Endothelial cell of umbilical vein (primary cell): ENCODE measurements at regions not wholly inside any gene's neighbourhood (a gene's known extent, or its start where the extent isn't known, plus 50 kb on each side); places are given as distances from the start of the nearest gene placed in this dataset.

ENCODE experiments used
- BruUV-seq: library from RNA; stranded (reverse); fragments of 400-500 nt; replicated peaks from 2 replicates; lab custom pipeline; 2021; lab: Mats Ljungman, UMichigan
- CTCF ChIA-PET: fragments of 300-600, 350-600 bp; sonication (Branson Sonifier 250); formaldehyde crosslinking; loops from one replicate; lab custom pipeline; 2021; ENCODE audit warnings: antibody characterized with exemption, inconsistent platforms; lab: Charles Lee
- POLR2A ChIA-PET: fragments of 300-600, 350-600 bp; sonication (Branson Sonifier 250); formaldehyde crosslinking; loops from one replicate; lab custom pipeline; 2021; ENCODE audit warnings: antibody characterized with exemption, inconsistent platforms; lab: Charles Lee
- DNase-seq: peaks from one replicate; pipeline ENCODE4 v3.0.0-alpha.2; 2011; ENCODE audit warnings: low read depth, low spot score
- FAIRE-seq: peaks from 2 replicates; lab custom pipeline; 2011; peaks lifted over from hg19 to GRCh38; lab: Jason Lieb, UNC
- H2AFZ ChIP-seq: 2 replicates; pipeline ENCODE4 v1.6.0; 2012; ENCODE audit warnings: low read depth, low read length, control low read depth, inconsistent platforms
- H3K27ac ChIP-seq: 2 replicates; pipeline ENCODE4 v1.5.1; 2011; ENCODE audit warnings: low read depth, mild to moderate bottlenecking, control low read depth, low read length, moderate library complexity; ENCODE audit not compliant: insufficient read depth
- H3K27me3 ChIP-seq, 2 experiments: 2 replicates each; pipeline versions ENCODE4 v1.6.0 to v1.6.1; 2011; ENCODE audit warnings: low read length in 2 of 2, mixed read lengths in 1 of 2; ENCODE audit not compliant: control insufficient read depth in 2 of 2, insufficient read depth in 2 of 2
- H3K36me3 ChIP-seq, 2 experiments: 2 replicates in 1 of 2; 3 replicates in 1 of 2; pipeline ENCODE4 v1.5.1; 2011; ENCODE audit warnings: low read length in 2 of 2, mild to moderate bottlenecking in 1 of 2, moderate library complexity in 1 of 2; ENCODE audit not compliant: control insufficient read depth in 2 of 2, insufficient read depth in 2 of 2; ENCODE audit errors: extremely low read depth in 1 of 2
- H3K4me1 ChIP-seq: 3 replicates; pipeline ENCODE4 v1.5.1; 2011; ENCODE audit warnings: mild to moderate bottlenecking, low read length; ENCODE audit not compliant: control insufficient read depth, insufficient read depth; ENCODE audit errors: extremely low read depth
- H3K4me2 ChIP-seq: 2 replicates; pipeline ENCODE4 v1.6.1; 2011; ENCODE audit warnings: low read length, control low read depth, mixed read lengths; ENCODE audit not compliant: insufficient read depth
- H3K4me3 ChIP-seq, 3 experiments: fragments of 200-600 bp in 1 of 3; sonication (generic), shearing (Covaris generic) in 1 of 3; replicated peaks in 1 of 3; 2 replicates each; pipeline ENCODE4 v1.5.1; 2011 to 2016; ENCODE audit warnings: control low read depth in 3 of 3, low read length in 3 of 3, mild to moderate bottlenecking in 2 of 3, inconsistent platforms in 1 of 3, low read depth in 1 of 3, moderate library complexity in 1 of 3; ENCODE audit not compliant: insufficient read depth in 1 of 3
- H3K79me2 ChIP-seq: 2 replicates; pipeline ENCODE4 v1.6.0; 2012; ENCODE audit warnings: low read length, inconsistent platforms; ENCODE audit not compliant: control insufficient read depth, insufficient read depth
- H3K9ac ChIP-seq: replicated peaks from 2 replicates; pipeline ENCODE3; 2011; ENCODE audit warnings: low read length, control low read depth; ENCODE audit not compliant: insufficient read depth; ENCODE audit errors: extremely low read depth
- H3K9me1 ChIP-seq: replicated peaks from 3 replicates; pipeline ENCODE4 v1.6.0; 2011; ENCODE audit warnings: mild to moderate bottlenecking, low read length; ENCODE audit not compliant: control insufficient read depth, insufficient read depth; ENCODE audit errors: extremely low read depth
- H3K9me3 ChIP-seq: replicated peaks from 2 replicates; pipeline ENCODE4 v1.5.1; 2012; ENCODE audit warnings: low read length, inconsistent platforms; ENCODE audit not compliant: control insufficient read depth, insufficient read depth
- H4K20me1 ChIP-seq: replicated peaks from 2 replicates; pipeline ENCODE3; 2011; ENCODE audit warnings: mild to moderate bottlenecking, low read length; ENCODE audit not compliant: control insufficient read depth, insufficient read depth; ENCODE audit errors: extremely low read depth
- EZH2 ChIP-seq: IDR thresholded peaks from 2 replicates; pipeline ENCODE4 v1.6.1; 2012; ENCODE audit warnings: borderline replicate concordance, low read depth, mild to moderate bottlenecking, moderate library complexity, low read length, inconsistent platforms; ENCODE audit not compliant: severe bottlenecking
- FOS ChIP-seq: IDR thresholded peaks from 2 replicates; pipeline ENCODE4 v1.6.1; 2011; ENCODE audit warnings: mild to moderate bottlenecking, low read length, moderate library complexity, borderline replicate concordance; ENCODE audit not compliant: insufficient read depth
- GATA2 ChIP-seq: IDR thresholded peaks from 2 replicates; pipeline ENCODE4 v1.7.0; 2011; ENCODE audit warnings: low read depth, mild to moderate bottlenecking, moderate library complexity, mixed read lengths, low read length; ENCODE audit not compliant: insufficient read length, insufficient read depth
- JUN ChIP-seq: IDR thresholded peaks from 2 replicates; pipeline ENCODE4 v1.6.1; 2011; ENCODE audit warnings: borderline replicate concordance, low read depth; ENCODE audit not compliant: insufficient read length, insufficient read depth
- MYC ChIP-seq: IDR thresholded peaks from one replicate; pipeline ENCODE4 v1.6.1; 2011; ENCODE audit warnings: mild to moderate bottlenecking, low read depth, low read length
- POLR2A ChIP-seq: IDR thresholded peaks from 2 replicates; pipeline ENCODE4 v1.6.1; 2012; ENCODE audit warnings: low read depth, mild to moderate bottlenecking, control low read depth, low read length
- POLR2AphosphoS5 ChIP-seq: IDR thresholded peaks from 2 replicates; pipeline ENCODE4 v1.6.1; 2012; ENCODE audit warnings: low read depth, mild to moderate bottlenecking, control low read depth, low read length, moderate library complexity; ENCODE audit not compliant: insufficient read depth
- dilution Hi-C: fragments of 300-500 bp; cut with MboI; formaldehyde crosslinking; loops from one replicate; pipeline ENCODE4 v1.15.0; 2019; ENCODE audit warnings: low sequenced_read_pairs; ENCODE audit not compliant: extremely low pct_ligation_motif_present
- intact Hi-C: fragments of 100-400 bp; cut with micrococcal nuclease; formaldehyde crosslinking; loops from one replicate; pipeline ENCODE4 v1.10.0; 2022
- TF ChIP-seq, protein P1 (sequence below): IDR thresholded peaks from 2 replicates; pipeline ENCODE4 v1.6.1; 2011; ENCODE audit not compliant: insufficient read depth, insufficient read length
- TF ChIP-seq, protein P2 (sequence below), 2 donors: IDR thresholded peaks; 1 replicate in 1 of 2; 2 replicates in 1 of 2; pipeline ENCODE4 v1.5.1; 2011; ENCODE audit warnings: low read length in 2 of 2, mild to moderate bottlenecking in 2 of 2, moderate library complexity in 2 of 2, control low read depth in 1 of 2, inconsistent platforms in 1 of 2, low read depth in 1 of 2; ENCODE audit not compliant: insufficient read depth in 1 of 2; ENCODE audit errors: extremely low read depth in 1 of 2

DNA sequence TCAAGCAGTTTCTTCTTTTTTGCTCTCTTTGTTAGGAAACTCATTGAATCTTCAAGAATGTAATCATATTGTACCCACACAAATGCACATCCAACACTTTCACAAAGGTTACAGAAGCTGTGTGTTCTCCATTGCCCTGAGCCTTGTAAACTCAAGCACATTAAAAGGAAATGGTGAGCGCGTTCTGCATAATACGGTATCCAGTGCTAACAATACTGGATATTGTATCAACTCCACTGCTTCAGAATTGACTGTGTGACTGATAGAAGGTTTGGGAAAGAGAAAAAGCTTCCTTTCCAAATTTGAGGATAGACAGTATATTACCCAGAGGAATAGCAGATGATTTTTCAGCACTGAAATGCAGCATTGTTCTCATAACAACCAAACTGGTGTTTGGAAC is 268.9 kb upstream of the RBMS3 start:
- Histone ChIP-seq H3K79me2 (no peaks in the 10 kb centered on the region), H3K27ac (no peak overlapping the region), H3K4me3 (no peak overlapping the region), H2AFZ (no peak overlapping the region), H3K36me3 (no peaks in the 10 kb centered on the region), H4K20me1 (no peaks in the 10 kb centered on the region), H3K4me1 (no peaks in the 10 kb centered on the region), H3K4me2 (no peak overlapping the region), H3K9ac (no peak overlapping the region), H3K9me3 (no peaks in the 10 kb centered on the region), H3K9me1 (no peaks in the 10 kb centered on the region), H3K27me3 (no peaks in the 10 kb centered on the region)
- no TSS peak for BruUV-seq
- intact Hi-C loops: no loop called here
- TF ChIP-seq, protein P1, sequence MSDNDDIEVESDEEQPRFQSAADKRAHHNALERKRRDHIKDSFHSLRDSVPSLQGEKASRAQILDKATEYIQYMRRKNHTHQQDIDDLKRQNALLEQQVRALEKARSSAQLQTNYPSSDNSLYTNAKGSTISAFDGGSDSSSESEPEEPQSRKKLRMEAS: no peak
- TF ChIP-seq MYC (no peak), POLR2AphosphoS5 (no peak), POLR2A (no peak), FOS (no peak), EZH2 (no peak), JUN (no peak), GATA2 (no peak)
- TF ChIP-seq, protein P2, sequence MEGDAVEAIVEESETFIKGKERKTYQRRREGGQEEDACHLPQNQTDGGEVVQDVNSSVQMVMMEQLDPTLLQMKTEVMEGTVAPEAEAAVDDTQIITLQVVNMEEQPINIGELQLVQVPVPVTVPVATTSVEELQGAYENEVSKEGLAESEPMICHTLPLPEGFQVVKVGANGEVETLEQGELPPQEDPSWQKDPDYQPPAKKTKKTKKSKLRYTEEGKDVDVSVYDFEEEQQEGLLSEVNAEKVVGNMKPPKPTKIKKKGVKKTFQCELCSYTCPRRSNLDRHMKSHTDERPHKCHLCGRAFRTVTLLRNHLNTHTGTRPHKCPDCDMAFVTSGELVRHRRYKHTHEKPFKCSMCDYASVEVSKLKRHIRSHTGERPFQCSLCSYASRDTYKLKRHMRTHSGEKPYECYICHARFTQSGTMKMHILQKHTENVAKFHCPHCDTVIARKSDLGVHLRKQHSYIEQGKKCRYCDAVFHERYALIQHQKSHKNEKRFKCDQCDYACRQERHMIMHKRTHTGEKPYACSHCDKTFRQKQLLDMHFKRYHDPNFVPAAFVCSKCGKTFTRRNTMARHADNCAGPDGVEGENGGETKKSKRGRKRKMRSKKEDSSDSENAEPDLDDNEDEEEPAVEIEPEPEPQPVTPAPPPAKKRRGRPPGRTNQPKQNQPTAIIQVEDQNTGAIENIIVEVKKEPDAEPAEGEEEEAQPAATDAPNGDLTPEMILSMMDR (IDR thresholded peaks at IDR 0.05; ENCODE audit: extremely low read depth in 1 of 2, insufficient read depth in 1 of 2, low read depth in 1 of 2, low read length in 2 of 2): no peak
- ChIA-PET CTCF (interaction anchor here (1.3 kb wide), 1 partner anchor 9 kb away, joined by 4 read pairs; no protein-coding TSS in a partner anchor), POLR2A (no interaction called here)
- dilution Hi-C loops: no loop called here
- DNase-seq (no peak), FAIRE-seq (no peak)
